ENCODE measurements at regions not wholly inside any gene's neighbourhood (a gene's known extent, or its start where the extent isn't known, plus 50 kb on each side); places are given as distances from the start of the nearest gene placed in this dataset.

DNA sequence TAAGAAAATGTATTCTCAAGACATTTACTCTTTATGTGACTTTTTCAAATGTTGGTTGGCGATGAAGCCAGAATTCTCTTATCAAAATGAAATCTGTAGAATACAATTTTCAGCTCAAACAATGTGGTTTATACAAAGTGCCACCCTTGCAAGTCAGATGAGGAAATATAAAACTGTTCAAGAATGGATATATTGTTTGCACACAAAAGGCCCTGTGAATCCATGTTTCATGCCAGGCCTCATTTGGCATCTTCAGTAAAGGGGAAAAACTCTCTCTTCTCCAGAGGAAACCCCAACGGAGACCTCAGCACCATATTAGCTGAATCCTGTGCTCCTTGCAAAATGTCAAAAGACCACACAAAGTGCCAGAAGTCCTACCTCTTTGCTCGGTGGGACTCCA lies 310.4 kb downstream of the RRAGC start:
- Histone ChIP-seq H3K27me3 (ENCODE audit: insufficient read depth in 3 of 3, low read length in 2 of 3) (peaks cover 0 to 31% (median 0%) of the 10 kb centered on the region in 3 donors), H3K36me3 (ENCODE audit: insufficient read depth in 1 of 2, low read depth in 1 of 2) (no peaks in the 10 kb centered on the region), H3K4me3 (no peak overlapping the region), H3K4me1 (no peaks in the 10 kb centered on the region), H3K27ac (no peak overlapping the region), H3K9me3 (no peaks in the 10 kb centered on the region)
- TF ChIP-seq, protein P1, sequence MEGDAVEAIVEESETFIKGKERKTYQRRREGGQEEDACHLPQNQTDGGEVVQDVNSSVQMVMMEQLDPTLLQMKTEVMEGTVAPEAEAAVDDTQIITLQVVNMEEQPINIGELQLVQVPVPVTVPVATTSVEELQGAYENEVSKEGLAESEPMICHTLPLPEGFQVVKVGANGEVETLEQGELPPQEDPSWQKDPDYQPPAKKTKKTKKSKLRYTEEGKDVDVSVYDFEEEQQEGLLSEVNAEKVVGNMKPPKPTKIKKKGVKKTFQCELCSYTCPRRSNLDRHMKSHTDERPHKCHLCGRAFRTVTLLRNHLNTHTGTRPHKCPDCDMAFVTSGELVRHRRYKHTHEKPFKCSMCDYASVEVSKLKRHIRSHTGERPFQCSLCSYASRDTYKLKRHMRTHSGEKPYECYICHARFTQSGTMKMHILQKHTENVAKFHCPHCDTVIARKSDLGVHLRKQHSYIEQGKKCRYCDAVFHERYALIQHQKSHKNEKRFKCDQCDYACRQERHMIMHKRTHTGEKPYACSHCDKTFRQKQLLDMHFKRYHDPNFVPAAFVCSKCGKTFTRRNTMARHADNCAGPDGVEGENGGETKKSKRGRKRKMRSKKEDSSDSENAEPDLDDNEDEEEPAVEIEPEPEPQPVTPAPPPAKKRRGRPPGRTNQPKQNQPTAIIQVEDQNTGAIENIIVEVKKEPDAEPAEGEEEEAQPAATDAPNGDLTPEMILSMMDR (IDR thresholded peaks at IDR 0.05) = no peak
- ATAC-seq = no peak
- no peak for DNase-seq
- intact Hi-C loops (cut with DNase I) = no loop called here
- WGBS, 3 donors = 63 to 70% (median 69%) methylated on average over 3 of the region's 3 CpGs

DNA sequence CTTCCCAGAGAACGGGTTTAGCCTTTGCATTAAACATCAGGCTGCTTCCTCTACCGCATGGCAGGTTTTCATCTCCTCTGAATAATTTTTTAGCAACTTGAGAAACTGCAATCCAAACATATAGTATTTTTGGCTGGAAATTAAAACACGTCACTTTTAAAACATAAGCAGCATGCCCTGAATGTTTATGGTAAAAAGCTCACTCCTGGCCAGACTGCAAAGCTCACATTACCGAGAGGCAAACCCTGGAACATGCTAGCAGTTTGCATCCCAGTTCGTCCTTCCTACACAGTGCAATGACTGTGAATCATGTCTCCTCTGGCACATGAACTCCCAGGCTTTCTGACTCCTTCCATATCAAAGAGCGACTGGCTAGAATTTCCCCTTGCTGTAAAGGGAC lies 312.3 kb downstream of the RRAGC start:
- Histone ChIP-seq H3K36me3 (ENCODE audit: insufficient read depth in 1 of 2, low read depth in 1 of 2) (no peaks in the 10 kb centered on the region), H3K4me1 (no peaks in the 10 kb centered on the region), H3K27ac (no peak overlapping the region), H3K4me3 (no peak overlapping the region), H3K27me3 (ENCODE audit: insufficient read depth in 3 of 3, low read length in 2 of 3) (peaks cover 0 to 31% (median 0%) of the 10 kb centered on the region in 3 donors), H3K9me3 (no peaks in the 10 kb centered on the region)
- intact Hi-C loops (cut with DNase I) = no loop called here
- WGBS, 3 donors = 62 to 69% (median 62%) methylated on average over 6 of the region's 6 CpGs
- TF ChIP-seq, protein P1 (IDR thresholded peaks at IDR 0.05) = no peak
- no peak for ATAC-seq
- no peak for DNase-seq

DNA sequence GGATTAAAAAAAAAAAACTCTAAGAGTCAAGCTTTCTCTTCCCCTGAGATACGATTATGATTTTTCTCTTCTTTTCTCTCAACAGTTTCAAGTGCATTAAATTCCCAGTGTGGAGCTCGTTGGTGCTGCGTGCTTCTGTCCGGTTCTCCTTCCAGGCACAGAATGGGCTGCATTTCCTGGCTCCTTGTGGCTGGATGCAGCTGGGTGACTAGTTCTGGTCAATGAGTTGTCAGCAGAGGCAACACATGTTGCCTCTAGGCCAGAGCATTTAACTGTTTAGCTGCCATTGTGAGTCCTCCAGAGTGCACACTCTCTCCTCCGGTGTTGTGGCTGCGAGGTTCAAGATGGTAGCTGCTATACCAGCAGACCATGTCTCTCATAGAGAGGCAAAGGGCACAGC lies 312.9 kb downstream of the RRAGC start:
- TF ChIP-seq, protein P1 (IDR thresholded peaks at IDR 0.05) = no peak
- 29 to 33% (median 29%) methylated on average over 6 of the region's 6 CpGs for WGBS, 3 donors
- Histone ChIP-seq H3K9me3 (no peaks in the 10 kb centered on the region), H3K4me3 (no peak overlapping the region), H3K4me1 (no peaks in the 10 kb centered on the region), H3K27ac (no peak overlapping the region), H3K36me3 (ENCODE audit: insufficient read depth in 1 of 2, low read depth in 1 of 2) (no peaks in the 10 kb centered on the region), H3K27me3 (ENCODE audit: insufficient read depth in 3 of 3, low read length in 2 of 3) (peaks cover 0 to 31% (median 0%) of the 10 kb centered on the region in 3 donors)
- ATAC-seq = no peak
- DNase-seq = no peak
- intact Hi-C loops (cut with DNase I) = no loop called here

DNA sequence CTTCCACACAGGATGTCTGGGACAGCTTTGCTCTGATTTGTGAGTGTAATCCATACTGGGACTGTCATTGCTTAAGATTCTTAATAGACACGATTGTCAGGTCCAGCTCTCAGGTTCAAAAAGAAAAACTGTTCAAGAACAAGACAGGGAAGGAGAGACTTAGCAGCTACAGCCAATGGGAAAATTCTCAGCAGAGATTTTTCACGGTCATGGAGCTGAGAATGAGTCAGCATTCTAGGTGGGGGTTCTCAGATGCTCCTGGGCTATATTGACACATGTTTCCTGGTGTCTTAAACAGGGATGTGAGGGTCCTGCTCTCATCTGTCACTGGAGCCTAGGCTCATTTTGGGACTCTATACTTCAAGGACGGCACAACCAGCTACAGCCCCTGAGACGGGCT lies 318.3 kb downstream of the RRAGC start:
- intact Hi-C loops (cut with DNase I) = no loop called here

DNA sequence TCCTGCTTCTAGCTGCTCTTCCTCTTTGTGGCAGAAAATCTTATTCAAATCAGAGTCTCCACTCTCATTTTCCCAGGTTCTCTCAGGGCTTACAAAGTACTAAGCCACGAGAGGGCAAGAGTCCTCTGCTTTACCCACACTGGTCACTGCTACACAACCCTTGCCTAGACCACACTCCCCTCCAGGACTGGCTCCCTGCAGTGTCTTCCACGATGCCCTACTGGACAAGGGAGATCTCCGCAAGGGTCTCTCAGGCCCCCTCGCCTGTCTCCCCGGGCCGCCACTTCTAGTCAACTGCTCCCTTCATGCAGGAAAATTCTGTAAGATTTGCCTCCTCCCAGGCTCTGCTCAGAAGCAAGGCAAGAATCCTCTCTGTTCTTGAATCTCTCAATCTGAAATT lies 319.6 kb downstream of the RRAGC start:
- ATAC-seq = no peak

More for the DNA sequence above, 318.3 kb downstream of the RRAGC start:
- H3K9me3 ChIP-seq = no peaks in the 10 kb centered on the region
- no peak for DNase-seq
- no peaks in the 10 kb centered on the region for H3K4me1 ChIP-seq
- WGBS, 3 donors = 33 to 48% (median 45%) methylated on average over 4 of the region's 4 CpGs
- ATAC-seq = no peak
- no peak overlapping the region for H3K27ac ChIP-seq
- TF ChIP-seq, protein P1 (IDR thresholded peaks at IDR 0.05) = no peak
- no peaks in the 10 kb centered on the region for H3K36me3 ChIP-seq (ENCODE audit: insufficient read depth in 1 of 2, low read depth in 1 of 2)
- H3K4me3 ChIP-seq = no peak overlapping the region
- peaks cover 0 to 19% (median 0%) of the 10 kb centered on the region in 3 donors for H3K27me3 ChIP-seq (ENCODE audit: insufficient read depth in 3 of 3, low read length in 2 of 3)

More for the DNA sequence above, 319.6 kb downstream of the RRAGC start:
- TF ChIP-seq, protein P1 (IDR thresholded peaks at IDR 0.05) = no peak
- no peak for DNase-seq
- H3K27ac ChIP-seq = no peak overlapping the region
- no peak overlapping the region for H3K4me3 ChIP-seq
- H3K9me3 ChIP-seq = no peaks in the 10 kb centered on the region
- H3K36me3 ChIP-seq (ENCODE audit: insufficient read depth in 1 of 2, low read depth in 1 of 2) = no peaks in the 10 kb centered on the region
- 64 to 69% (median 69%) methylated on average over 6 of the region's 6 CpGs for WGBS, 3 donors
- no peaks in the 10 kb centered on the region for H3K4me1 ChIP-seq
- intact Hi-C loops (cut with DNase I) = no loop called here
- H3K27me3 ChIP-seq (ENCODE audit: insufficient read depth in 3 of 3, low read length in 2 of 3) = peaks cover 0 to 19% (median 0%) of the 10 kb centered on the region in 3 donors

Measured in psoas muscle (tissue), 7 donors.